ENCODE measurements at regions not wholly inside any gene's neighbourhood (a gene's known extent, or its start where the extent isn't known, plus 50 kb on each side); places are given as distances from the start of the nearest gene placed in this dataset.

DNA sequence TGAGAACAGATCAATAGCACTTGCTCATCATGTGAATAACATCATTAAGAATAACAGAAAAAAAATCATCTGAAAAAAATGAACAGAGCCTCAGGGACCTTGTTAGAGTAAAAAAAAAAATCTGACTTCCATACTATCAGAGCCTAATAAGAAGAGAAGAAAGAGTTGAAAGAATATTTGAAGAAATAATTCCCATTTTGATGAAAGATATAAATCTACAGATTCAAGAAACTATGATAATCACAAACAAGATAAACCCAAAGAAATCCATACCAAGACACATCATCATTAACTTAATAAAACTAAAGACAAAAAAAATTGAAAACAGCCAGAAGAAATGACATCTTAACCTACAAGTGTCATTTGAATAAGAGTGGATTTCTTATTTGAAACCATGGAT is 134.4 kb downstream of the BMS1 start:
- Histone ChIP-seq H3K4me3 (ENCODE audit: severe bottlenecking) (no peak overlapping the region), H3K27ac (ENCODE audit: poor library complexity, severe bottlenecking) (no peak overlapping the region), H3K27me3 (ENCODE audit: insufficient read depth, poor library complexity, severe bottlenecking) (no peaks in the 10 kb centered on the region), H3K9me3 (ENCODE audit: severe bottlenecking) (no peaks in the 10 kb centered on the region), H3K36me3 (ENCODE audit: low read depth) (no peaks in the 10 kb centered on the region), H3K4me1 (ENCODE audit: insufficient read depth, poor library complexity, severe bottlenecking) (no peaks in the 10 kb centered on the region)
- TF ChIP-seq, protein P1, sequence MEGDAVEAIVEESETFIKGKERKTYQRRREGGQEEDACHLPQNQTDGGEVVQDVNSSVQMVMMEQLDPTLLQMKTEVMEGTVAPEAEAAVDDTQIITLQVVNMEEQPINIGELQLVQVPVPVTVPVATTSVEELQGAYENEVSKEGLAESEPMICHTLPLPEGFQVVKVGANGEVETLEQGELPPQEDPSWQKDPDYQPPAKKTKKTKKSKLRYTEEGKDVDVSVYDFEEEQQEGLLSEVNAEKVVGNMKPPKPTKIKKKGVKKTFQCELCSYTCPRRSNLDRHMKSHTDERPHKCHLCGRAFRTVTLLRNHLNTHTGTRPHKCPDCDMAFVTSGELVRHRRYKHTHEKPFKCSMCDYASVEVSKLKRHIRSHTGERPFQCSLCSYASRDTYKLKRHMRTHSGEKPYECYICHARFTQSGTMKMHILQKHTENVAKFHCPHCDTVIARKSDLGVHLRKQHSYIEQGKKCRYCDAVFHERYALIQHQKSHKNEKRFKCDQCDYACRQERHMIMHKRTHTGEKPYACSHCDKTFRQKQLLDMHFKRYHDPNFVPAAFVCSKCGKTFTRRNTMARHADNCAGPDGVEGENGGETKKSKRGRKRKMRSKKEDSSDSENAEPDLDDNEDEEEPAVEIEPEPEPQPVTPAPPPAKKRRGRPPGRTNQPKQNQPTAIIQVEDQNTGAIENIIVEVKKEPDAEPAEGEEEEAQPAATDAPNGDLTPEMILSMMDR (IDR thresholded peaks at IDR 0.05; ENCODE audit: poor library complexity, severe bottlenecking): no peak
- DNase-seq (ENCODE audit: low spot score): no peak
- ATAC-seq (ENCODE audit: low read depth): no peak

DNA sequence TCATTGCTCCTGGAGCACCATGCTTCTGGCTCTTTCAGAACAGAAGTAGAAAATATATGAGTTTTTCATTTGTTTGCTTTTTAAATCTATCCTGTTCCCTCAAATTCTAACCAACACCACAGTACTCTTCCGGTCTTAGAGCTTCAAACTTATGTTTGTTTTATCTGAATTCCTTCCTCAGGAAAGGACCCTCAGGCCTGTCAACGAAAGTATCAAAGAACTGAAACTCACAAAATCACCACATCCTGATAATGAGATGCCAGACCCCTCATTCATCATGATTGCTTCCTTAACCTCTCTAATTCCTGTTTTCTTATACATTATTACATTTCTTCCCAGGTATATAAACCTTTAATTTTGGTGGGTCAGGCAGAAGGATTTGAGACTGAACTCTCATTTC is 135.2 kb downstream of the BMS1 start:
- TF ChIP-seq, protein P1 (IDR thresholded peaks at IDR 0.05; ENCODE audit: poor library complexity, severe bottlenecking): no peak
- Histone ChIP-seq H3K4me1 (ENCODE audit: insufficient read depth, poor library complexity, severe bottlenecking) (no peaks in the 10 kb centered on the region), H3K27ac (ENCODE audit: poor library complexity, severe bottlenecking) (no peak overlapping the region), H3K36me3 (ENCODE audit: low read depth) (no peaks in the 10 kb centered on the region), H3K9me3 (ENCODE audit: severe bottlenecking) (no peaks in the 10 kb centered on the region), H3K4me3 (ENCODE audit: severe bottlenecking) (no peak overlapping the region), H3K27me3 (ENCODE audit: insufficient read depth, poor library complexity, severe bottlenecking) (no peaks in the 10 kb centered on the region)
- ATAC-seq (ENCODE audit: low read depth): no peak
- DNase-seq (ENCODE audit: low spot score): no peak

DNA sequence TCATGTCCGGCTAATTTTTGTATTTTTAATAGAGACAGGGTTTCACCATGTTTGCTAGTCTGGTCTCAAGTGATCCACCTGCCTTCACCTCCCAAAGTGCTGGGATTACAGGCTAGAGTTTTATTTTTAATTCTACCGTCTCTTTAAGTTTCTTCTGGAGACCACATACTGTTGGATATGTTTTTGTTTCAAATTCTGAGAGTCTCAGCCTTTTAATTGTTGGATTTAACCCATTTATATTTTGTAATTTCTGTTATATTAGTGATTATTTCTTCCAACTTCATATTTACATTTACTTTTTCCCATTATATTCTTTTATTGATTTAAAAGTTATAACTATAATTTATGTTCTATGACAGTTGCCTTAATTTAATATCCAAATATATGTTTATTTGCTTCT is 139.4 kb downstream of the BMS1 start:
- ATAC-seq (ENCODE audit: low read depth) (no peak), DNase-seq (ENCODE audit: low spot score) (no peak)
- H3K4me3 ChIP-seq (ENCODE audit: severe bottlenecking): no peak overlapping the region
- no peaks in the 10 kb centered on the region for H3K4me1 ChIP-seq (ENCODE audit: insufficient read depth, poor library complexity, severe bottlenecking)
- no peak overlapping the region for H3K27ac ChIP-seq (ENCODE audit: poor library complexity, severe bottlenecking)
- no peaks in the 10 kb centered on the region for H3K9me3 ChIP-seq (ENCODE audit: severe bottlenecking)
- no peaks in the 10 kb centered on the region for H3K27me3 ChIP-seq (ENCODE audit: insufficient read depth, poor library complexity, severe bottlenecking)
- TF ChIP-seq, protein P1 (IDR thresholded peaks at IDR 0.05; ENCODE audit: poor library complexity, severe bottlenecking): no peak
- no peaks in the 10 kb centered on the region for H3K36me3 ChIP-seq (ENCODE audit: low read depth)

DNA sequence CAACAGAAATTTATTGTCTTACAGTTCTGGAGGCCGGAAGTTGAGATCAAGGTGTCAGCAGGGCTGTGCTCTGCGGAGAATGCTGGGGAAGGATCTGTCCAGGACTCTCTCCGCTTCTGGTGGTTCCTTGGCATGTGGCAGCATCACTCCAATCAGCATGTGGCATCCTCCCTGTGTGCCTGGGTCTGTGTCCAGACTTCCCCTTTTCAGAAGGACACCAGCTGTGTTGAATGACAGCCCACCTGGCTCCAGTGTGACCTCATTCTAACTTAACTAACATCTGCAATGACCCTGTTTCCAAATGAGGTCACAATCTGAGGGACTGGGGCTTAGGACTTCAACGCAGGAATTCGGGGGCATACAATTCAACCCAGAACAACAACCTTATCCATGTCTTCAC is 141.9 kb downstream of the BMS1 start:
- Histone ChIP-seq H3K36me3 (ENCODE audit: low read depth) (no peaks in the 10 kb centered on the region), H3K9me3 (ENCODE audit: severe bottlenecking) (no peaks in the 10 kb centered on the region), H3K27me3 (ENCODE audit: insufficient read depth, poor library complexity, severe bottlenecking) (no peaks in the 10 kb centered on the region), H3K4me1 (ENCODE audit: insufficient read depth, poor library complexity, severe bottlenecking) (no peaks in the 10 kb centered on the region), H3K27ac (ENCODE audit: poor library complexity, severe bottlenecking) (no peak overlapping the region), H3K4me3 (ENCODE audit: severe bottlenecking) (no peak overlapping the region)
- ATAC-seq (ENCODE audit: low read depth) (no peak), DNase-seq (ENCODE audit: low spot score) (no peak)
- TF ChIP-seq, protein P1 (IDR thresholded peaks at IDR 0.05; ENCODE audit: poor library complexity, severe bottlenecking): no peak

- peak; percentile 64; the same call in 2 of the 3 replicates for ATAC-seq (ENCODE audit: low read depth)
- TF ChIP-seq, protein P1 (IDR thresholded peaks at IDR 0.05; ENCODE audit: poor library complexity, severe bottlenecking): no peak
- H3K4me3 ChIP-seq (ENCODE audit: severe bottlenecking): no peak overlapping the region
- H3K36me3 ChIP-seq (ENCODE audit: low read depth): no peaks in the 10 kb centered on the region
- no peaks in the 10 kb centered on the region for H3K27me3 ChIP-seq (ENCODE audit: insufficient read depth, poor library complexity, severe bottlenecking)
- no peaks in the 10 kb centered on the region for H3K4me1 ChIP-seq (ENCODE audit: insufficient read depth, poor library complexity, severe bottlenecking)
- no peaks in the 10 kb centered on the region for H3K9me3 ChIP-seq (ENCODE audit: severe bottlenecking)
- H3K27ac ChIP-seq (ENCODE audit: poor library complexity, severe bottlenecking): no peak overlapping the region
- no peak for DNase-seq (ENCODE audit: low spot score)
These were observed 144.2 kb downstream of the BMS1 start for GRCh38 chr10:42926843-42927242.

Data from RWPE2 (cell line).